ENCODE measurements at regions not wholly inside any gene's neighbourhood (a gene's known extent, or its start where the extent isn't known, plus 50 kb on each side); places are given as distances from the start of the nearest gene placed in this dataset.

GRCh38 chr7:138169441-138169851, 93.2 kb downstream of the AKR1D1 start:
- Histone ChIP-seq H3K27me3 (ENCODE audit: control insufficient read depth in 3 of 3, insufficient read depth in 3 of 3, low read depth in 1 of 3, low read length in 3 of 3) (no peaks in the 10 kb centered on the region), H3K4me3 (ENCODE audit: low read length in 2 of 2) (no peak overlapping the region), H3K4ac (ENCODE audit: low read length) (no peak overlapping the region), H3K4me2 (ENCODE audit: insufficient read depth, low read length, poor library complexity, severe bottlenecking) (no peak overlapping the region), H3K23ac (ENCODE audit: low read depth, low read length, poor library complexity) (no peak overlapping the region), H3K14ac (ENCODE audit: low read length) (no peak overlapping the region), H3K27ac (replicated peaks; ENCODE audit: low read length) (peak overlapping the region; percentile 91), H3K9me3 (replicated peaks in 1 of 2; ENCODE audit: control insufficient read depth in 2 of 2, insufficient read depth in 1 of 2, low read depth in 1 of 2, low read length in 2 of 2) (peaks cover 3 to 48% of the 10 kb centered on the region in 2 donors), H2AFZ (ENCODE audit: low read length) (no peak overlapping the region), H3K4me1 (ENCODE audit: control insufficient read depth in 2 of 2, insufficient read depth in 1 of 2, low read depth in 1 of 2, low read length in 2 of 2) (peaks cover 14 to 28% of the 10 kb centered on the region in 2 donors), H2BK5ac (ENCODE audit: low read length) (no peak overlapping the region), H3K79me1 (ENCODE audit: low read depth, low read length) (no peaks in the 10 kb centered on the region), H2AK5ac (ENCODE audit: low read depth, low read length) (no peak overlapping the region), H3K9ac (ENCODE audit: low read depth, low read length, poor library complexity) (no peak overlapping the region), H4K91ac (ENCODE audit: low read depth, low read length, poor library complexity) (no peak overlapping the region), H2BK120ac (ENCODE audit: low read depth, low read length) (no peak overlapping the region), H2BK12ac (ENCODE audit: low read length) (no peak overlapping the region), H3K18ac (ENCODE audit: low read length) (no peak overlapping the region), H3K36me3 (replicated peaks in 1 of 2; ENCODE audit: control insufficient read depth in 2 of 2, insufficient read depth in 2 of 2, low read length in 2 of 2) (no peaks in the 10 kb centered on the region), H4K8ac (ENCODE audit: low read depth, low read length) (no peak overlapping the region), H2BK15ac (ENCODE audit: low read length) (no peak overlapping the region)
- peak; percentile 82 for DNase-seq (ENCODE audit: low spot score)
- no CpG with 5 or more reads among the region's 3 CpGs for WGBS, 2 donors (ENCODE audit: extremely low coverage in 2 of 2, insufficient read length in 2 of 2, insufficient replicate concordance in 1 of 2)

GRCh38 chr7:138170298-138170697, 94.0 kb downstream of the AKR1D1 start:
- no peak overlapping the region for H3K18ac ChIP-seq (ENCODE audit: low read length)
- no peak overlapping the region for H2AK5ac ChIP-seq (ENCODE audit: low read depth, low read length)
- no peak for DNase-seq (ENCODE audit: low spot score)
- peak overlapping the region; percentile 13 for H3K4me2 ChIP-seq (ENCODE audit: insufficient read depth, low read length, poor library complexity, severe bottlenecking)
- no peak overlapping the region for H2BK5ac ChIP-seq (ENCODE audit: low read length)
- H3K4me1 ChIP-seq (ENCODE audit: control insufficient read depth in 2 of 2, insufficient read depth in 1 of 2, low read depth in 1 of 2, low read length in 2 of 2), result peaks cover 14 to 28% of the 10 kb centered on the region in 2 donors
- H3K36me3 ChIP-seq (replicated peaks in 1 of 2; ENCODE audit: control insufficient read depth in 2 of 2, insufficient read depth in 2 of 2, low read length in 2 of 2), result no peaks in the 10 kb centered on the region
- peak overlapping the region; percentile 76 for H3K27ac ChIP-seq (replicated peaks; ENCODE audit: low read length)
- H3K9me3 ChIP-seq (replicated peaks in 1 of 2; ENCODE audit: control insufficient read depth in 2 of 2, insufficient read depth in 1 of 2, low read depth in 1 of 2, low read length in 2 of 2), result peaks cover 0 to 49% of the 10 kb centered on the region in 2 donors
- no peak overlapping the region for H3K23ac ChIP-seq (ENCODE audit: low read depth, low read length, poor library complexity)
- no peak overlapping the region for H3K9ac ChIP-seq (ENCODE audit: low read depth, low read length, poor library complexity)
- H4K8ac ChIP-seq (ENCODE audit: low read depth, low read length), result no peak overlapping the region
- H2BK120ac ChIP-seq (ENCODE audit: low read depth, low read length), result no peak overlapping the region
- no peak overlapping the region for H3K4ac ChIP-seq (ENCODE audit: low read length)
- H2BK15ac ChIP-seq (ENCODE audit: low read length), result no peak overlapping the region
- H4K91ac ChIP-seq (ENCODE audit: low read depth, low read length, poor library complexity), result no peak overlapping the region
- H2AFZ ChIP-seq (ENCODE audit: low read length), result peak overlapping the region; percentile 26
- H3K79me1 ChIP-seq (ENCODE audit: low read depth, low read length), result no peaks in the 10 kb centered on the region
- H2BK12ac ChIP-seq (ENCODE audit: low read length), result no peak overlapping the region
- no peaks in the 10 kb centered on the region for H3K27me3 ChIP-seq (ENCODE audit: control insufficient read depth in 3 of 3, insufficient read depth in 3 of 3, low read depth in 1 of 3, low read length in 3 of 3)
- no CpG with 5 or more reads among the region's 2 CpGs for WGBS, 2 donors (ENCODE audit: extremely low coverage in 2 of 2, insufficient read length in 2 of 2, insufficient replicate concordance in 1 of 2)
- no peak overlapping the region for H3K14ac ChIP-seq (ENCODE audit: low read length)
- no peak overlapping the region for H3K4me3 ChIP-seq (ENCODE audit: low read length in 2 of 2)

DNA sequence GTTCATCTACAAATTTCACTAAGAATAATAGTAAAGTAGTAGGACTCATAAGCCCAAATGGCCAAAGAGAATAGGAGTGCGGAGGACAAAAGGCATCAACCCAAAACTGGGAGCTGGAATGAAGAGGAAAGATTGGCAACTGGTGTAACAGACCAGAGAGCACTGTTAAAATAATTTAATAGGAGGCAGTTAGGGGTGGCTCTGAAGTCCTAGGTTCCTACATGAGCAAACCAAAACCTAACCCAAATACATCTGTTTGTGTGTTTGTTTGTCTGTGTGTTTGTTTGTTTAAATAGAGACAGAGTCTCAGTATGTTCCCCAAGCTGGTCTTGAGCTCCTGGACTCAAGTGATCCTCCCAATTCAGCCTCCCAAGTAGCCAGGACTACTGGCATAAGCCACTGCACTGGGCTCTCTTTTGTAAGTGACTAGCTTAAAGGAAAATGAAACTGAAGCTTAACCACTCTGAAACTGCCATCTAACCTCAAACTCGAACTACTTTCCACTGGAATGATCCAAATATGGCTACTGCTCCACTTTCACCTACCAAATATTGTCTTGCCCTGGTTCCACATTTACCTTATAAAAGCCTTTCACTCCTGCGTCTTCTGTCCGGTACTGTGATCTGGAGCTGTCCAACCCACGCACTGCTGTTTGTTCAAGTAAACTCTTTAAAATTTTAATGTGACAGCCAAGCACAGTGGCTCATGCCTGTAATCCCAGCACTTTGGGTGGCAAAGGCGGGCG, 94.9 kb downstream of the AKR1D1 start:
- no peak overlapping the region for H3K9ac ChIP-seq (ENCODE audit: low read depth, low read length, poor library complexity)
- H3K18ac ChIP-seq (ENCODE audit: low read length), result peak overlapping the region; percentile 65
- H4K91ac ChIP-seq (ENCODE audit: low read depth, low read length, poor library complexity), result no peak overlapping the region
- H2BK15ac ChIP-seq (ENCODE audit: low read length), result no peak overlapping the region
- no peak overlapping the region for H2BK5ac ChIP-seq (ENCODE audit: low read length)
- H3K4me3 ChIP-seq (ENCODE audit: low read length in 2 of 2), result no peak overlapping the region
- H2AFZ ChIP-seq (ENCODE audit: low read length), result peak overlapping the region; percentile 19
- no peak overlapping the region for H3K14ac ChIP-seq (ENCODE audit: low read length)
- no peak overlapping the region for H3K4me2 ChIP-seq (ENCODE audit: insufficient read depth, low read length, poor library complexity, severe bottlenecking)
- no peak overlapping the region for H3K4ac ChIP-seq (ENCODE audit: low read length)
- H3K23ac ChIP-seq (ENCODE audit: low read depth, low read length, poor library complexity), result no peak overlapping the region
- DNase-seq (ENCODE audit: low spot score), result no peak
- peaks cover 14 to 28% of the 10 kb centered on the region in 2 donors for H3K4me1 ChIP-seq (ENCODE audit: control insufficient read depth in 2 of 2, insufficient read depth in 1 of 2, low read depth in 1 of 2, low read length in 2 of 2)
- H2AK5ac ChIP-seq (ENCODE audit: low read depth, low read length), result no peak overlapping the region
- H2BK12ac ChIP-seq (ENCODE audit: low read length), result peak overlapping the region; percentile 87
- H3K36me3 ChIP-seq (replicated peaks in 1 of 2; ENCODE audit: control insufficient read depth in 2 of 2, insufficient read depth in 2 of 2, low read length in 2 of 2), result no peaks in the 10 kb centered on the region
- no peaks in the 10 kb centered on the region for H3K27me3 ChIP-seq (ENCODE audit: control insufficient read depth in 3 of 3, insufficient read depth in 3 of 3, low read depth in 1 of 3, low read length in 3 of 3)
- H3K9me3 ChIP-seq (replicated peaks in 1 of 2; ENCODE audit: control insufficient read depth in 2 of 2, insufficient read depth in 1 of 2, low read depth in 1 of 2, low read length in 2 of 2), result peaks cover 0 to 45% of the 10 kb centered on the region in 2 donors
- no peak overlapping the region for H2BK120ac ChIP-seq (ENCODE audit: low read depth, low read length)
- WGBS, 2 donors (ENCODE audit: extremely low coverage in 2 of 2, insufficient read length in 2 of 2, insufficient replicate concordance in 1 of 2), result no CpG with 5 or more reads among the region's 7 CpGs
- peak overlapping the region; percentile 76 for H3K27ac ChIP-seq (replicated peaks; ENCODE audit: low read length)
- H4K8ac ChIP-seq (ENCODE audit: low read depth, low read length), result no peak overlapping the region
- no peaks in the 10 kb centered on the region for H3K79me1 ChIP-seq (ENCODE audit: low read depth, low read length)

DNA sequence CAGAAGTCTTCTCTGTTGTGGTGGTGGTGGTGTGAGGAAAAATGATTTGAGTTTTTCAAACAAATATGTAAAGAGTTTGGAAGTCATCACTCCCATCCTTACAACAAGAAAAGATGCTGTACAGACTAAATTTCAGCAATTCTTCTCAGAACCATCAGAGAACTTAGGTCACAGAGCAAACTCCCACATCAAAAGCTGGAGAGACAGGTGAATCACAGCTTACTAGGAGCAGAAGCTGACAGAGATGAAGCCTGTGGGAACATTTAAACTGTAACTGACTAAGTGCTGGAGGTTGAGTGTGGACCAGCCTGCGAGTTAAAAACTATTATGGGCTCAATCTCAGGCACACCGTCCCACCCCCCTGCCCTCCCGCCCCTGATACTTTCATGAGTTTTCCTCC, 97.3 kb downstream of the AKR1D1 start:
- Histone ChIP-seq H3K23ac (ENCODE audit: low read depth, low read length, poor library complexity) (no peak overlapping the region), H2BK15ac (ENCODE audit: low read length) (no peak overlapping the region), H4K91ac (ENCODE audit: low read depth, low read length, poor library complexity) (no peak overlapping the region), H3K4me1 (ENCODE audit: control insufficient read depth in 2 of 2, insufficient read depth in 1 of 2, low read depth in 1 of 2, low read length in 2 of 2) (peaks cover 6 to 23% of the 10 kb centered on the region in 2 donors), H3K4me2 (ENCODE audit: insufficient read depth, low read length, poor library complexity, severe bottlenecking) (no peak overlapping the region), H3K18ac (ENCODE audit: low read length) (no peak overlapping the region), H2BK5ac (ENCODE audit: low read length) (no peak overlapping the region), H3K9ac (ENCODE audit: low read depth, low read length, poor library complexity) (no peak overlapping the region), H4K8ac (ENCODE audit: low read depth, low read length) (no peak overlapping the region), H3K14ac (ENCODE audit: low read length) (no peak overlapping the region), H3K79me1 (ENCODE audit: low read depth, low read length) (no peaks in the 10 kb centered on the region), H3K4ac (ENCODE audit: low read length) (no peak overlapping the region), H3K4me3 (ENCODE audit: low read length in 2 of 2) (no peak overlapping the region), H2BK12ac (ENCODE audit: low read length) (no peak overlapping the region), H2AFZ (ENCODE audit: low read length) (no peak overlapping the region), H2AK5ac (ENCODE audit: low read depth, low read length) (no peak overlapping the region), H3K27me3 (ENCODE audit: control insufficient read depth in 3 of 3, insufficient read depth in 3 of 3, low read depth in 1 of 3, low read length in 3 of 3) (no peaks in the 10 kb centered on the region), H3K36me3 (replicated peaks in 1 of 2; ENCODE audit: control insufficient read depth in 2 of 2, insufficient read depth in 2 of 2, low read length in 2 of 2) (no peaks in the 10 kb centered on the region), H2BK120ac (ENCODE audit: low read depth, low read length) (no peak overlapping the region), H3K9me3 (replicated peaks in 1 of 2; ENCODE audit: control insufficient read depth in 2 of 2, insufficient read depth in 1 of 2, low read depth in 1 of 2, low read length in 2 of 2) (peaks cover 0 to 27% of the 10 kb centered on the region in 2 donors), H3K27ac (replicated peaks; ENCODE audit: low read length) (no peak overlapping the region)
- no peak for DNase-seq (ENCODE audit: low spot score)
- WGBS, 2 donors (ENCODE audit: extremely low coverage in 2 of 2, insufficient read length in 2 of 2, insufficient replicate concordance in 1 of 2), result no CpG with 5 or more reads among the region's 3 CpGs

All from neuronal stem cell (in vitro differentiated cells).